DMS 273 (cell line): ENCODE measurements at regions not wholly inside any gene's neighbourhood (a gene's known extent, or its start where the extent isn't known, plus 50 kb on each side); places are given as distances from the start of the nearest gene placed in this dataset.

Experiments
- DNase-seq: peaks from one replicate; lab custom pipeline; 2025; ENCODE audit not compliant: unreplicated experiment; lab: John Stamatoyannopoulos, UW

- no peak for DNase-seq
Observed at GRCh38 chr2:41445865-41446264, 602.0 kb upstream of the PKDCC start.

DNA sequence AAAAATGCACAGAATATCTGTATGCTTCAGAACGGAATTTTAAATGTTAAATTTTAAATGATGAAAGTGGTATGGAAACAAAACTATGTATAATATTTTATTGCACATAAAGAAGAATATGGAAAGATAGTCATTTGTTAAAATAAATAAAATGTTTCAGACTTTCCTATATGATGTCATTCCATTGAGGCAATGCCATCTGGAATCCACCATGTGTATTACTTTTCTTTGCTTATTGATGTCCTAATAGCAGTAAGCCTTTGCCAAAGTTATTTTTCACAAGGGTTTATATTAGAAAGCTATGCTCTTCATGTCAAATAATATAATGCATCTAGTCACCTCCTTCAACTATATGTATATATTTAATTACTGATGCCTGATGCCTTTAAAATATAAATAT is 601.6 kb upstream of the PKDCC start:
- no peak for DNase-seq

DNA sequence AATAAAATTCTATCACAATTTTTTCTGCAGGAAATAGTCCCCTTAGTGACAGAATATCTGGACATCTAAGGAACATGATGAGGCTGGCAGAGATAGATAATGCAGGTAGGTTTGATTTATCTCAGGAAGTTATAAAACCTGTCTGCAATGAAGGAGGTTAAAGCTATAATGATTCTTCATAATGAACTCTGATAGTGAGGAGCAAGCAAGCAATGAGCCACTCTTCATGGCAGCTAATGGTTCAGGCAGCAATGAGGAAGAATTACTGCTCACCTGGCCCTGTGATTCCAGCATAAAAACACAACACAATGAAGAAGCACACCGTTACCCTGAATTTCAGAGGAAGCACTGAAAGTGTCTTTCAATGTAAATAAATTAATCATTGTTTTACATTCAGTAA is 599.6 kb upstream of the PKDCC start:
- DNase-seq, result no peak

GRCh38 chr2:41457026-41457425 is 590.8 kb upstream of the PKDCC start:
- DNase-seq, result no peak

DNA sequence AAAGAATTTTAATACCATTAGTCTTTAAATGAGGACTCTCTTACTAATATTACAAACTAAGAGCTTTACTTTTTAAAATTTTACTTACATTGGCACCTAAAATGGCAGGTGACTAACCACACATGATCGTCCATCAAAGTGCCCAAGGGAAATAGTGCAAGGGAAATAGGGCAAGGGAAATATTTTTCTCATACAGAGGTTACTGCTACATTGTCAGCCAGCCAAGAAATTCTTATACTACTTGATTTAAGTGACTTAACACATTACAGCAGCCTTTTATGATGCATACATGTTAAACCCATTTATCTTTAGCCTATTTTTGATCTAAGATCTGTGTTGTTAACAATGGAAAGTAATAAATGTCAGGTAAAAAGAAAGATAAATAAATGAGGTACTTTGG is 587.2 kb upstream of the PKDCC start:
- no peak for DNase-seq

GRCh38 chr2:41464395-41464794 is 583.4 kb upstream of the PKDCC start:
- no peak for DNase-seq

DNA sequence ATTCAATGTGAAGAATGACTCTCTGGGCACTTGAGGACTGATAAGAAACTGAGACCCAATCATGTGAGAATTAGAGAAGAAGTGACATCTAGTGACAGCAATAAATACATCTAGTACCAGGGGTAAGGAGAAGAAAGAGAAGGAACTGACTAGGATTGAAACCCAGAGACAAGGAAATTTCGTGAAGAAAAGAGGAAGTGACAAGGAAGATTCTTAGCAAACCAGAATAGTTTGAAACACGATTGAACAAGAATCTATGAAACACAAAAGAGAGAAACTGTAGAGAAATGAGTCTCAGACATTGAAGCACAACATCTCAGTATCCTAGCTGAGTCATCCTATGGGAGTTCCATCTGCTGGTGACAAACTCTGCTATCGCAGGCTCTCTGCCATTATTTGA is 571.9 kb upstream of the PKDCC start:
- no peak for DNase-seq

- DNase-seq, result no peak
Observed at GRCh38 chr2:41482659-41483058, 565.2 kb upstream of the PKDCC start.

DNA sequence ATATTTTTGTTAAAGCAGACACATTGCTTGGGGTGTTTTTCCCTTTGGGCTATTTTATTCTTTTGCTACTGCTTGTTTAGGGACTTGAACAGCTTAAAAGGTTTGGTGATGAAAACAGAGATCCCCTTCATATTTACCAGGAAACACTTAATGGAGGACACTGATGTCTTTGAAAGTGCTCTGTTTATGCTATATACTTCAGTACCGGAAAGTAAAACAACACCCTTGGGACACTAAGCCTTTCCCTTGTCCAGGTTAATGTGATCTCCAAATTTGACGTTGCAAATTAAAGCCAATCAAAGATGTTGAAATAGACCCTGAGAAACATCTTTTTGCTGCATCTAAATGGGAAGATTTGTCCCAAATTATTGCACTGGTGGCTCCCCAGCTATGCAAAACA is 564.6 kb upstream of the PKDCC start:
- no peak for DNase-seq

GRCh38 chr2:41483982-41484857 is 563.6 kb upstream of the PKDCC start:
- DNase-seq, result no peak

- DNase-seq, result no peak
Observed at GRCh38 chr2:41484858-41485234, 563.0 kb upstream of the PKDCC start.

DNA sequence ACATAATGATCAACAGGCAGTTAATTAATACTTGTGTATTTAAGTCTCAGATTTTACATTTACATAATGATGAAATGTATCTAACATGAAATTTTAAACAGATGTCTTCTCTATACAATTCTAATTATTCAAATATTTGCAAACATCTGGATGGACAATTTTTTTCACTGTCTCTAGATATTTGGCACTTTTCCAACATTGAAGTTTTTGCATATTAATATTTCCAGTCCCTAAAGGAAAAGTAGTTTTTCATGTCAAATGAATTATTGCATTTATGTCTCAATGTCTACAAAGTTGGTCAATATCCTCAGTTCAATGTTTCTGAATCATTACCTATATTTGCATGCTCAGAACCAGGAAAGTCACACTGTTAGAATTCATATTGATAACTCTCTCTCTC is 560.9 kb upstream of the PKDCC start:
- DNase-seq, result no peak

GRCh38 chr2:41488888-41489287 is 558.9 kb upstream of the PKDCC start:
- DNase-seq, result no peak

- DNase-seq, result no peak
Observed at GRCh38 chr2:41489638-41490037, 558.2 kb upstream of the PKDCC start.

DNA sequence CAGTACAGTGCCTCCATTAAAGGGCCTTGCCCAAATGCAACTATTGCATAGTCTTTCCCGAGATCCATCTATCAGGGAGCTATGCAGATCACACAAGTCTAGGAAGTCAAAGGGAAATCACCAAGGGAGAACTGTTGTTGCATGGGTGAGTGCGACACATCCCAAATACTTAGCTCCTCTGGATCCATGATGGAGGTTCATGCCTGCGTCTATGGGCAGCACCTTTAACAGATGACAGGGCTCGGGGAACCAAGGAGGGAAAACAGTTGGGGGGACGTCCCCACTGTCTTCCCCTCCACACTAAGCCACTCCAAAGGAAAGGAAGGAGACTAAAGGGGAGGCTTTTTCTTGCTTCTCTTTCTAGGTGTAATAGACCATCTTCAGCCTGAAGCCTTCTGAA is 552.8 kb upstream of the PKDCC start:
- DNase-seq, result peak; percentile 14

- DNase-seq, result peak; percentile 48
Observed at GRCh38 chr2:41496908-41497307, 550.9 kb upstream of the PKDCC start.

DNA sequence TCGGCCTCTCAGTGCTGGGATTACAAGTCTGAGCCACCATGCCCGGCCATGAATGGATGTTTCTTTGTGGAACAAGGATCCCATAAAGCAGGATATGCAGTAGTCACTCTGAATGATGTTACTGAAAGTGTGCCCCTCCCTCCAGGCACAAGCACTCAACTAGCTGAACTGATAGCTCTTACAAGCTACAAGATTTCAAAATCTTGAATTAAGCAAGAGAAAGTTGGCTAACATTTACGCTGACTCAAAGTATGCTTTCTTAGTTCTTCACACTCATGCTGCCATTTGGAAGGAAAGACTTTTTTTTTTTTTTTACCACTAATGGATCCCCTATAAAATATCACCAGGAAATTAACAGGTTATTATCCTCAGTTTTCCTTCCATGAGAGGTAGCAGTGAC is 549.0 kb upstream of the PKDCC start:
- DNase-seq, result no peak

DNA sequence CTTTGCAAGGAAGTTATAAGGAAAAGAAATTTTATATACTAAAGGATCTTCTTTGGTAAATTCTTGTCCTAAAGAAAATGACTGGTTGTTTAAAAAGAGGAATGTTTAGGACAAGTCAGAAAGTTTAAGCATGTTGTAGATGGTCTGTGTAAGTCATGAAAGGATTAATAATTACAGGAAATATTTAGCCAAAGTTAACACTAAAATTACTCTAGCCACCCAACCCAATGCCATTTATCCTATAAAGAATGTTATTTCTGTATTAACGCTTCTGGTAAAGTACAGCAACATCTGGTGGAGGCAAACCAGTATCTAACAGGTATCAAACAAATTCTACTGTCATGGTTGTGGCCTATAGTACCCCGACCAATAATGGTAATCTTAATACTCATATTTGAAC is 546.9 kb upstream of the PKDCC start:
- DNase-seq, result no peak

DNA sequence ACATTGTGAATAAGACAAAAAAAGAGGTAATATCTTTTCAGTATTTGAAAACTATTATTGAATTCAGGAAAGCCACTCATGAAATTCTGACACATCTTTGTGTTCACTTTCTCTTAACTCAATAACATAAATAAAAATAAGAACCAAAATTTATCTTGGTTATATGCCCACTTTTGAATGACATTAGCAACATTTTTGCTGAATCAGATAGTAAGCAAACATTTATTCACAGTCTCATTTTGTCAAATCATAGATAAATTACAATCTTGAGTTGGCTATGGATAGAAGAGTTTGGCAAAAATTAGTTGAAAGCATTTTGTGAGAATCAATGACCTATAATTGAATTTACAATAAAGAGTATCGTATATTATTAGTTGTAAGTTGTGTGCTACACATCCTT is 545.1 kb upstream of the PKDCC start:
- no peak for DNase-seq

DNA sequence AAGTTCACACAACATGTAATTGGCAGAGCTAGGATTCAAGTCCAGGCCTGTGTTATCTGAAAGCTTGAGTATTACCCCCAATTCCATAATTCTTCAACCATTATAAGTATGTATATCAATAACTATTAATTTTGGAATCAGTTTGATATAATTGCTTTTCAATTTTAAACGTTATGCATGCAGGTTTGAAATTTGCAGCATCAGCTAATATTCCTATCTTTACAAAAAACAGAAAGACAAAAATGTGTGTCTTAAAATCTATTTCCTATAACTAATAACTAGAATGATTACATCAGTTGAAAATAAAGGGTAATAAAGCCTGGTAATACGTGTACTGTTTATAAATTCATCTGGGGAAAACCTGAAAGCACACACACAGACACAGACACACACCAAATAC is 543.3 kb upstream of the PKDCC start:
- DNase-seq, result no peak

DNA sequence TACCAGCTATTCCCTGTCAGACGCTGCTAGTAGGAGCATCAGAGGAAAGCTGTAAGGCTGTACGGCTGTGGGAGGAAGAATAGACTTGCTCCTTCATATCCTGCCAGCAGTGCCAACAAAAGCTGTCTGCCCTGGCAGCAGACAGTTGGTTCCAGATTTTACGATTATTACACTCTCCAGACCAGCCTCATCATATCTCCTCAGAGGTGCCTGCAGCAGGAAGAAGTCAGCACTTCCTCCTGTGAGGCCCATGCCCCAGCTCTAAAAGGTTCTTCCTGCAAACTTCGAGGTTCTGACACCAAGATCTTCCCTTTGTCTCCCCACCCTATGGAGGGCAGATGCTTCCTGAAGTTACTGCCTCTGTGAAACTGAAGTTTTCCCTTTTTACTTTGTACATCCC is 537.7 kb upstream of the PKDCC start:
- no peak for DNase-seq

DNA sequence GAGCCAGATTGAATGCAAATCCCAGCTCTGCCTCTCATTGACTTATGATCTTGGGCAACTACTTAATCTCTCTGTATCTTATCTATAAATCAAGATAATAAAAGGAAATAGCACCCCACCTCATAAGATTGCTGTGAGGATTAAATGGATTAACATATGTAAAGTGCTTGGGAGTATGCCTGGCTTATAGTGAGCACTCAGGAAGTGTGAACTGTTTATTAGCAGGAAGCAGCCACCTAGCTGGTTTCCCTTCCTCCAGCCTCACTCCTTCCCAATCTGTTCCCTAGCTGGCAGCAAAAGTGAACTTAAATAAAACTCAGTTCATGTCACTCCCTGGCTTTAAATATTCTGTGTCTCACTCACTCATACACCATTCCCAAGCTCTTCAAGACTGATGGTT is 526.6 kb upstream of the PKDCC start:
- DNase-seq, result no peak
